ENCODE measurements at regions not wholly inside any gene's neighbourhood (a gene's known extent, or its start where the extent isn't known, plus 50 kb on each side); places are given as distances from the start of the nearest gene placed in this dataset.

- DNase-seq, result no peak
Observed at GRCh38 chr11:71356904-71357303, 91.3 kb downstream of the DHCR7 start.

GRCh38 chr11:71356280-71356876 lies 91.8 kb downstream of the DHCR7 start:
- DNase-seq, result no peak

GRCh38 chr11:71355281-71355680 lies 92.9 kb downstream of the DHCR7 start:
- no peak for DNase-seq

- DNase-seq, result no peak
Observed at GRCh38 chr11:71354394-71355105, 93.6 kb downstream of the DHCR7 start.

- DNase-seq, result no peak
Observed at GRCh38 chr11:71352748-71353147, 95.4 kb downstream of the DHCR7 start.

- no peak for DNase-seq
Observed at GRCh38 chr11:71352226-71352625, 96.0 kb downstream of the DHCR7 start.

GRCh38 chr11:71349627-71350026 lies 97.2 kb upstream of the SHANK2 start:
- no peak for DNase-seq

GRCh38 chr11:71343828-71344400 lies 91.5 kb upstream of the SHANK2 start:
- DNase-seq, result no peak

GRCh38 chr11:71342951-71343827 lies 90.8 kb upstream of the SHANK2 start:
- DNase-seq, result peak in 1 of 3 donors; percentile 37

GRCh38 chr11:71342116-71342515 lies 89.7 kb upstream of the SHANK2 start:
- no peak for DNase-seq

- DNase-seq, result no peak
Observed at GRCh38 chr11:71341596-71341995, 89.2 kb upstream of the SHANK2 start.

- no peak for DNase-seq
Observed at GRCh38 chr11:71341173-71341572, 88.8 kb upstream of the SHANK2 start.

- DNase-seq, result no peak
Observed at GRCh38 chr11:71340086-71340606, 87.8 kb upstream of the SHANK2 start.

GRCh38 chr11:71339396-71339881 lies 87.1 kb upstream of the SHANK2 start:
- DNase-seq, result peak in 1 of 3 donors; percentile 32

GRCh38 chr11:71338801-71339395 lies 86.5 kb upstream of the SHANK2 start:
- peak in 1 of 3 donors; percentile 43 for DNase-seq

GRCh38 chr11:71336996-71337754 lies 84.8 kb upstream of the SHANK2 start:
- no peak for DNase-seq

- DNase-seq, result no peak
Observed at GRCh38 chr11:71336176-71336995, 84.0 kb upstream of the SHANK2 start.

- no peak for DNase-seq
Observed at GRCh38 chr11:71335371-71335770, 83.0 kb upstream of the SHANK2 start.

GRCh38 chr11:71334191-71334590 lies 81.8 kb upstream of the SHANK2 start:
- no peak for DNase-seq

- DNase-seq, result no peak
Observed at GRCh38 chr11:71333473-71333872, 81.1 kb upstream of the SHANK2 start.
